GM19324 (cell line): ENCODE measurements at regions not wholly inside any gene's neighbourhood (a gene's known extent, or its start where the extent isn't known, plus 50 kb on each side); places are given as distances from the start of the nearest gene placed in this dataset.
"Not testable (repeated sequence)": the region's sequence is repeated elsewhere in the genome, so short reads cannot be mapped to it uniquely, and the experiment has no call there.

ENCODE experiments used
- ATAC-seq: cut with Tn5 transposase; IDR thresholded peaks from one replicate; pipeline ENCODE4 v1.9.1; 2021; ENCODE audit warnings: mild to moderate bottlenecking, moderate library complexity; ENCODE audit not compliant: unreplicated experiment, low FRiP score

DNA sequence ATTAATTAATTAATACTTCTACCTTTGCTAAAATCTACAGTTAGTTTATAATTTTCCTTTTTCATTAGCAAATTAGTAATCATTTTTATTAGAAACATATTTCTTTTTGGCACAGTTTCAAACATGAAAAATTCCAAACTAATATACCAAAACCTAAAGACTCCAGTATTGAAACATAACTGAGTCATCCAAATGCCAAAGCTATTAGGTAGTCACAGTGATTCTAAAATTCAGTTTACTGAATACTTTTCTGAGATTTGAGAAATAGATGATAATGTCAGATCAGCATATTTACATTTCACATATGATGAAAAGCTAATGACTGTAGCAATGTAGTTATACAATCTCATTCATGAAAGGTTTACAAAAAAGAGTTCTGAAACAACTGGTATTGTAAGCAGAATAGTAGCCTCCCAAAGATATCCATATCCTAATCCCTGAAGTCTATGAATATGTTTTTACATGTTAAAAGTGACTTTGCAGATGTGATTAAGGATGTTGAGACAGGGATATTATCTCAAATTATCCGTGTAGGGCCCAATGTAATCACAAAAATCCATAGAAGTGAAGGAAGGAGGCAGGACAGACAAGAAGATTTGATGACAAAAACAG is 680.2 kb upstream of the CHAC2 start:
- no peak for ATAC-seq

DNA sequence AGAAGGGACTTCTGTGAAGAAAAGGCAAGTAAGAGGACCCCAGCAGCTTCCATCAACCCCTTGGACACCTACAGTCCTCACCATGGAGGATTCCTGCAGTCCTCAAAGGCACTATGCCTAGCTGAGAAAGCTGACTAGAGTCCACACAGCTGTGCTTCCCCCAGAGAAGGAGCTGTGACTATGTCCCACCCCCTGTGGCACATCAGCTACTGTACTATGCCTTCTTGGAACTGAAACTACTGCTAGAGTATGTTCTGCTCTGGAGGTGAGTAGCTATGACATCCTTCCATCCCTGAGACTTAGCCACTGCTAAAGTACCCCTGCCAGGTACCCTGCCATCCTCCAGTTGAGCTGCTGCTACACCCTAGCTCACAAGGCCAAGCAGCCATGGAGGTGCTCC is 690.2 kb upstream of the CHAC2 start:
- ATAC-seq, result no peak

DNA sequence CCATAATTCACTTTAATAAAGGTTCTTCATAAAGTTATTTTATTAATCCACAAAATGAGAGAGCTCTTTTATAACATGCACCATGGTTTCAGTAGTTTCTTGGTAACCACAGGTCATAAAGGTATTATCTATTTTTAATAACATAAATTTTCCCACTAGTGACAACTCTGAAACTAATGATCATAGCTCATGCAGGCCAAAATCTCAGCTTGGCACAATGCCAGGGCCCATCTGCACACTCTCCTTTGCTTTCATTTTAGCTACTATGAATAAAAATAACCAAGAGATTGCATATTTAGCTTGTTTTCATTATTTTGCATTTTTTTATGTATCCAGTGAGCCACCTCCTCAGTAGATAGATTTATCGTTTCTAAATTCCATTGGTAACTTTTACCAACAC is 691.8 kb upstream of the CHAC2 start:
- ATAC-seq, result no peak

DNA sequence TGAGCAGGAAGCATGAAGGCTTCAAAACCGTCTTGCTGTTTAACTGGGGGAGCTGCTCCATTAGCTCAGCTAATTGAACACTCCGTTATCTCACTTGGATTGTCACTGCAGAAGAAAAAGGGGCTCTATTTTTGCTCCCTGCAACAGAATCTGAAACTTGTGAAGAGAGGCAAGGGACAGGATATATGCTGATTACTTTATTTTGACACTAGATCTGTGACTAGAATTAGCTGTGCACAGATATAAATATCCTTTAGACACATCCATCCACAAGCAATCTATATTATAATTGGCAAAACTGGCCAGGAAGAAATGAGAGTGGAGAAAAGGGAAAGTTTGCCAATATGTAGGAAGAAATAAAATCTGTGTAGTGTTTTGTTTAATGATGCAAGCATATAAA is 700.1 kb upstream of the CHAC2 start:
- no peak for ATAC-seq

DNA sequence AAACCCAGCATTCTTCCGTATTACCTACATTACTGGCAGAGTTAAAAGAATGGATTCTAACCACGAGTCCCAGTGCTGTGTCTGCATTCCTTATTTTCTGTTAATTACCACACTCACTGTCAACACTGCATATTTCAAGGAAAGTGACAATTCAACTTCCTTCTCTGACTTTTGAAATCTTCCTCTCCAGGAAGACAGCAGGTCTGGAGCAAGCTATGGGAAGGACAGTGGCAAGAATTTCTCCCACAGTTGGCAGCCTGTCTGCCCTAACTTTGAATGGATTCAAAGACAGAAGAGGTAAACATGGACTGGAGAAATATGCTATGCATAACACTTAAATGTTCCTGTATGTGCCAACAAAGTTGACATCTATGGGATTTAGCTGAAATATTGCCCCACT is 700.5 kb upstream of the CHAC2 start:
- no peak for ATAC-seq

DNA sequence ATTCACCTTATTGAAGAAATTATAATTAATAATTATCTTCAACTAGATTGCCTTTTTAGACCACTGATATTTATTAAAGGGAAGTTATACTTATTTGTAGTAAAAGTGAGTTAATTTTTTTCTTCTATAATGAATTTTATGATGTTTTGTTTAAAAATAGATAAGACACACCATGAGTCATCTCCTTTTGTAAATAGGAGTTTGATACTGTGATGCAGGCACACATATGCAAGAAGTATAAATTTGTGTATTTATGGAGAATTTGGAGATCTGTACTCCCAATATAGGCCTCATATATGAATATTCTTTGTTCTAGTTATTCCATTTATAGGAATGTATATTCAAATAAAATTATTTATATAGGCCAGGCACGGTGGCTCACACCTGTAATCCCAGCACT is 703.5 kb upstream of the CHAC2 start:
- ATAC-seq, result no peak

DNA sequence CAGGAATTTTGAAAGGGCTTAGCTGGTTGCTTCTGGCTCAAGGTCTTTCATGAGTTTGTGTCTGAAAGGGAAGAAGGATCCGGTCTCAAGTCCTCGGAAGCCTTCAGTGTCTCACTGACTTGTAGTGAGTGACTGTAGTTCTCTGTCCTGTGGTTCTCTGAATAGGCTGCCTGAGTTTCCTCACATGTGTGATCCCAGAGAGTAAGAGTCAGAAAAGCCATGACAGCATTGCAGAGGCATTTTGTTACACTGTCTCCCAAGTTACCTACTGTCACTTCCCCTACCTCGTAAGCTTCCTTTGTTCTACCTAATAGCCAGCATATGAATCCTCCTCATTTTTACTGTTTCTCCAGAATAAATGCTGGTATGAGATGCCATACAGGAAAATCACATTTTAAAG is 709.1 kb upstream of the CHAC2 start:
- ATAC-seq, result no peak

DNA sequence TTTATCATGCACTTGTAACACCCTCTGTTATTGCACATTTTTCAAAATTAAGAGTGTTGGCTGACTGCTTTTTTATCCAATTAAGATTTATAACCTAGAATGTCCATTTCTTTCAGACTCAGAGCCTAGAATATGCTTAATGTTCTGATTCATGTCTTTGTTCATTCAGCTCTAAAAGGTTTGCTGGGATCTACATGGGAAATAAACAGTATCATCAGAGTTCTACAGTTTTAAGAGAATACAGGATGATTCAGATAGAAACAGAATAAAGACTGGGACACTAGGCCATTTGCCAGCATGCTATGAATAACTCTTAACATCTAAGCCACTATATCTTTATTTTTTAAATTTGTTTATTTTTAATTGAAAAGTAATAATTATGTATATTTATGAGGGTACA is 713.7 kb upstream of the CHAC2 start:
- ATAC-seq, result no peak

DNA sequence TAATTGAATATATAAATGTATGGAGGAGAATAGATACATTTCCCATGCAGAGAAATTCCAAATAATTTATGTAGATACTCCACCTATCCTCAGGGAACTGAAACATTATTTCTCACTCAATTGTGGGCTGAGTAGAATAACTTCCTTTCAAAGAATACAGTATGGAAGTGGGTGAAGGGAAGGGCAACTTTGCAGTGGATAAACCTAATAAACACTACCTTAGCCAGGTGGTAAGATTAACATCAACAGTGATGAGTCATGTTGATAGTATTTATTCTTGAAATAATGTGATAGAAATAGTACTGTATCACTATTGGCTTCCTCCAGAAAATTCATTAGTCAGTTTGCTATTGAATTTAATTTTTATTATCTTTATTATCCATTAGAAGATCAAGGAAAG is 716.4 kb upstream of the CHAC2 start:
- no peak for ATAC-seq

DNA sequence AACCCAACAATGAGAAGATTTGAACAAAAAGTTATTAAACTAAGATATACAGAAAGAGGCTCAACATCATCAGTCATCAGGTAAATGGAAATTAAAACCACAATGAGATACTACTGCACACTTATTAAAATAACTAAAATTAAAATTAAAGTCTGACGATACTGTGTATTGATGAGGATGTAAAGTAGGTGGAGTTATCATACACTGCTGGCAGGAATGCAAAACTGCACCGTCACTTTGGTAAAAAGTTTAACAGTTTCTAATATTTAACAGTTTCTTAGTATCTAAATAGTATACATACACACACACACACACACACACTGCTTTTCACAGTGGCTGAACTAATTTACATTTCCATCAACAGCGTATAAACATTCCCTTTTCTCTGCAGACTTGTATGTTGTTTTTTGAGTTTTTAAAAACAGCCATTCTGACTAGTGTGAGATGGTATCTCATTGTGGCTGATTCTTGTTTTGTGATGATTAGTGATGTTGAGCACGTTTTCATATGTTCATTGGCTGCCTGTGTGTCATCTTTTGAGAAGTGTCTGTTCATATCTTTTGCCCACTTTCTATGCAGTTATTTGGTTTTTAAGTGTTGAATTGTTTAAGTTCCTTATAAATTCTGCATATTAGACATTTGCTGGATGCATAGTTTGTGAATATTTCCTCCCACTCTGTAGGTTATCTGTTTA is 726.9 kb upstream of the CHAC2 start:
- ATAC-seq, result no peak

DNA sequence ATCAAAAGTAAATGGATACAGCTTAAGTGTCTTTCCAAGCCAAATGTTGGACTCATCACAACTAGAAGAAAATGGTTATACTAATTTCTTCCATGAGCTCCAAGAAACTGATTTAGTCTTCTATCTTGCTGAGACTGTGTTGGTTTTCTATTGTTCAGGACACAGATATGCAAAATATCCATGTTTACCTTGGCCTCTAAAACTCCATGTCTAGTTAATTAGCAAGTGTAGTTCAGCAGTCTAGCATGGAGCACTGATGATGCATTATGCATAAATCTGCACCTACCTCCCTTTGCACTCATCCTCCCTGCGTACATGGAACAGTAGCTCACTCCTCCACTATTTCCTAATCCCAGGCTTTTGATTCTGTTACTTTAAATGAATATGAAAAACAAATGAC is 731.4 kb upstream of the CHAC2 start:
- ATAC-seq, result no peak

DNA sequence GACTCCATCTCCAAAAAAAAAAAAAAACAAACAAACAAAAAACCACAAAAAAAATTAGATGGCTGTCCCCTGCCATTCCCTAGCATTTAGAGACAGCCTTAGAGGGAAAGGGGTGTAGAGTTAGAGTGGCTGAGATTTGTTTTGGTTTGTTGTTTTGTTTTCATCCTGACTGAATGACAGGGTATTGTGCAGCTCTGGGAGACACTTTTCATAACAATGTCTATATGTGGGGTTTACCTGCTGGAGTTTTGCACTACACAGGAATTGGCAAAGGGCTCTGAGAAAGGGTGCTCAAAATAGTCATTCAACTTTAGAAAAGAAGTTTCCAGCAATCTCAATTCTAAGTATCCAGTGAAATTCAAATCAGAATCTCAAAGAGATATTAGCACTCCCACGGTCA is 732.5 kb upstream of the CHAC2 start:
- ATAC-seq, result no peak

DNA sequence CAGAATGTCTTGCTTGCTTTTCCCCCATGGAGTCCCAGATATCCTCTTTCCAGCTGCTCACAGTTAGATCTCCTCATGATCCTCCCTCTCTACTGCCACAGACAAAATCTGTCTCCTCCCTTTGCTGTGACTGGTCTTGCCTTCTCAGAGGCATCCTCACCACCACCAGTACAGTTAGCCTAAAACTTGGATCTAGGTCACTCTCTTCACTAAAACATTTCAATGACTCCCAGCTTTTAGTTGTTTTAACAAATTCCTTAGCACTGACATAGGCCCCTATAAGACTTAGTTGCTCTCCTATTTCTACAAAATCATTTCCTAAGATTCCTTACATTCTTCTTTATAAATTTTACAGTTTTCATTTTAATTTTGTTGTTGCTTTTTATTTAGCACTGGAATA is 734.2 kb upstream of the CHAC2 start:
- ATAC-seq, result no peak

DNA sequence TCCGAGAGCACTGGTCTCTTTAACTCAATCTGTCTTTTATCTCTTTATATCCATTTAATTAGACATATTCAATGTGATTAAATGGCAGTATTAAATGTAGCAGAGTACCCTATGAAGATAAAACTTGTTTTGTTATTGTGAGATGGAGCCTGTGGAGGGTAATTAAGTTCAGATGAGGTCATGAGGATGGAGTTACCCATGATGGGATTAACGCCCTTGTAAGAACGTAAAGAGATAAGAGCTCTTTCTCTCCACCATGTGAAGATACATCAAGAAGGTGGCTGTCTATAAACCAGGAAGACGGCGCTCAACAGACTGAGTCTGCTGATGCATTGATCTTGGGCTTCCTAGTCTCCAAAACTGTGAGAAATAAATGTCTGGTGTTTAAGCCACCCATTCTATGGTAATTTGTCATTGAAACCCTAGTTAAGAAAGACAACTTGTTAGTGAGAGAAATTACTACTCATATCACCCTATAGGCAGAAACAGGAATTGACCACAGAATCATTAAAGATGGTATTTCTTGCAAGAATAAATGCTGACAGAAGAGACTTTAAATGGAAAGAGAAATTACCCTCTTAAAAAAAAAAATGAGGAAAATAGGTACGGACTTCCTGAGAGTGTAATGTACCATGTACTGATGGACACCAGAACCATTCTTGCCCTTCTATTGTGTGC is 738.7 kb upstream of the CHAC2 start:
- no peak for ATAC-seq

DNA sequence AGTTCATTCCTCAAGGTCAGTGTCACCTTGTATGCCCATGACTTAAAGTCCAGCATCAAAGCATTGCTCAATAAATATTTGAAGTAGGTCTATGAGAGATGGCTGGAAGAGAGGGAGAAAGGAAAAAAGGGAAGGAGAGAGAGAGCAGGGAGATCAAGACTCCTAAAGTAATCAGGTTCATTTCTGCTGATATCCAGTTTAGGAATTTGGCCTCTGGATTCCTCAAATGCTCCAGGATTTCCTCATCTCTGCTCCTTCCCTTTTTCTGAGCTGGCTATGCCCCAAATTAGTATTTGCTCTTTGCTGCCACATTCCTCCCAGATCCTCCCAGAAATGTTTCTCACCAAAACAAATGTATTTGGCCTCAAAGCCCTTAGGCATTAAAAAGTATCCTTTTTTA is 739.4 kb upstream of the CHAC2 start:
- no peak for ATAC-seq

DNA sequence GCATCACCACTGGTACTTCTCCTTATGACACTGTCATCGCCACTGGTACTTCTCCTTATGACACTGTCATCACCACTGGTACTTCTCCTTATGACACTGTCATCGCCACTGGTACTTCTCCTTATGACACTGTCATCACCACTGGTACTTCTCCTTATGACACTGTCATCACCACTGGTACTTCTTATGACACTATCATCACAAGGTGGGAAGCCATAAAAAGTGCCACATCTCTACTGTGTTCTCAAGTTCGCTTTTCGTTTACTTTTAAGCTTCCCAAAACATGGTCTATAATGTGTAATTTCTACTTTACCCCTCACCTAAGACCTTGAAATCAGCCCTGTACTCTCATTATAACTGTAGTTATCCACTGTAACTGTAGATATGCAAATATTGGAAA is 745.4 kb upstream of the CHAC2 start:
- ATAC-seq, result not testable (repeated sequence)

DNA sequence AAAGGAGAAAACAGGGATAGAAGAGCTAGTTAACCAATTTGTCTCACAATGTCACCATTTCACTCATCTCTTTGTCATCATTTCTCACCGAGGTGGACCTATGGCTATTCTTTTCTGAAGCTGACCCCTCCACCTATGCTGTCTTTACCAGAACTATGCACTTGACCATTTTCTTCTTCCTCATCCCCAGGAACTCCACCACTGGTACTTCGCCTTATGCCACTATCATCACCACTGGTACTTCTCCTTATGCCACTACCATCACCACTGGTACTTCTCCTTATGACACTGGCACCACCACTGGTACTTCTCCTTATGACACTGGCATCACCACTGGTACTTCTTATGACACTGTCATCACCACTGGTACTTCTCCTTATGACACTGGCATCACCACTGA is 745.8 kb upstream of the CHAC2 start:
- no peak for ATAC-seq

DNA sequence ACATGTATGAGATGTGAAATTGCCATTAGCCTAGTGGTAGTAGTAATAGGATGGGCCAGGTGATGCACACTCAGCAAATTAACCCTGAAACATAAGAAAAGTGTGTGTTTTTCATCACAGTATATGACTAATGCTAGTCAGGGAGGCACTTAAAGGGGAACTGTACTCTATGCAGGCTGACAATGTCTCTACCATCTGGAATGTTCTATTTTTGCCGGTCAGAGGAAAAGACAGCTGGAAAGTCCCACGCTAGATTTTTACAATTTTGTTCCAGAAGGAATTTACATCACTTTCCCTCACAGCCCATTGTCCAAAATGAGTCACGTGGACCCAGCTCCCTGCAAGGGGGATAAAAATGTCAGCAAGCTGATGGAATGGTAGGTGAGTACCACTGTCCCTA is 746.3 kb upstream of the CHAC2 start:
- no peak for ATAC-seq

DNA sequence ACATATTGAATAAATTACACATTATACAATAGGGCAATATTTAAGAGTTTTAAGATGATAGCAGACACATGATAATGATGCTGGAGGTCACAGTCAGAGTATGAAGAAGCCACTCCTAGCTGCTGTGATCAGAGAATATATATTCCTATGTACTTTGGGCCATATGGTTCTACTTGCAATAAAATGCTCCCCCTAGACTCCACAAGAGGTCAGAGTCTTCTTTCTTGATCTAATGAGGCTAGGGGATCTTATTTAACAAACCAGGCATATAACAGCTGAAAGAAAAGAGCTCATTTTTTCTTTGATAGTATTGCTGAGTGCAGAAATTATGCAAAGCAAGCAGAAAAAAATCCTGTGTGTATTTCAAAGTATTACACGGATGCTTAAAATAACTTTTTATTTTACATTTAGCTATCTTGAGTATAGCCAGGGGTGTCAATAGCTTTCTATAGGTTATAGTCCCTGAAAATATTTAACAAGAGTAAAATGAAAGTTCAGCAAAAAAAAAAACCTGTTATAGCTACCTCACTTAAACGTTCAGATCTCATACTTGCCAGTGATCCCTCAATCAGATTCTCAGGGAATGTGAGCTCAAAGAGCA is 748.7 kb upstream of the CHAC2 start:
- ATAC-seq, result no peak

DNA sequence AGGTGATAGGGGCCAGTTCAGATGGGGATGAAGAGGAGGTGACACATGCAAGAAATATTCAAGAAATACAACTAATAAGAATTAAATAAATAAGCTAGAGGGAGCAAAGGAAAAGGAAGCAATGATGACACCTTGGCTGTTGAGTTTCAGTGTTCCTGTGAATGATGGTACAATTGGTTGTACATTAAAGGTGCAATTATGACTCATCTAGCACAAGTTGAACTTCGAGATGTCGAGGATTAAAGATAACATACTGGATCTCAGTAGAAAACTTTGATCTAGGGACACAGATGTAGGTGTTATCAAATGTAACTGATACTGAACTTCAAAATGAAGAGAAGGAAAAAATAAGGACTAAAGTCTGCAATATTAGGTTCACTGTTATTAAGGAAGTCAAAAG is 760.6 kb upstream of the CHAC2 start:
- no peak for ATAC-seq

DNA sequence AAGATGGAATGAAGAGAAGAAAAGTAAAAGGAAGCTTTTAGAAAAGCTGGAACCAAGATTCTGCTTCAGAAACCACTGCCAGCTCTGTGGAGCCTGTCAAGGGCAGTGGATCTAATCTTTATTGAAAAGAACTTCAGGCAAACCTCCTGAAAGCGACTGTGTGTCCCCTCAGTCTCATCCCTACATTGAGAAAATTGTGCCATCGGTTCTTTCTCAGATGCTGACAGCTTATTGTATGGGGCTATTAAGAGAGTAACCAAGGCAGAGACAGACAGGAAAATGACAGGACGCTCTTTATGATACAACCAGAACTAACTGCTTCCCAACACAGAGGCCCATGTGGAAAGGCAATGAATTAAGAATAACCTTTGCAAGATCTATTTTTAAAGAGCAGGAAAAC is 763.2 kb upstream of the CHAC2 start:
- no peak for ATAC-seq

DNA sequence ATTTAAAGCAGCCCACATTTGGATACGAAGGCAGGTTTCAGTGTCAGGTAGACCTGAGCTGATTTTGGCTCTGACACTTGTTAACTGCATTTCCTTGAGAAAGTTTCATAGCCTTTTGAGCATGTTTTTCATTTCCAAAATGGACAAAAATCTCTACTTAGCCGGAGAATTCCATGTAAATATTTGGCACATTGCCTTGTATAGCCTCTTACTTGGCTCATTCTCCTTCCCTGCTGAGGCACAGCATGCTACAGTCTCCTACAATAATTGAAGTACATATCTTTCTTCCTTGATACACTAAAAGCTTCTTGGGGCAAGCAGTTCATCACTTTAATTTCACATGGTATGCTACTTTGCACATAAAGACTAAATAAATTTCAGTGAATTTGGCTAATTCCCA is 772.2 kb upstream of the CHAC2 start:
- ATAC-seq, result no peak
